B cell (primary cell): ENCODE measurements at regions not wholly inside any gene's neighbourhood (a gene's known extent, or its start where the extent isn't known, plus 50 kb on each side); places are given as distances from the start of the nearest gene placed in this dataset.
"Not testable (repeated sequence)": the region's sequence is repeated elsewhere in the genome, so short reads cannot be mapped to it uniquely, and the experiment has no call there.

Experiments used
- ATAC-seq: fragments of 200-7000 bp; cut with Tn5 transposase; one replicate; pipeline ENCODE4 v1.10.0; 2021; ENCODE audit warnings: low read depth, mild to moderate bottlenecking, moderate number of reproducible peaks, moderate library complexity
- CTCF ChIA-PET: fragments of 350-600 bp; sonication (Branson Sonifier 250); formaldehyde crosslinking; loops from one replicate; lab custom pipeline; 2021; ENCODE audit warnings: antibody characterized with exemption, inconsistent platforms; lab: Charles Lee
- POLR2A ChIA-PET: fragments of 350-600 bp; sonication (Branson Sonifier 250); formaldehyde crosslinking; loops from one replicate; lab custom pipeline; 2021; ENCODE audit warnings: antibody characterized with exemption; lab: Charles Lee
- DNase-seq: peaks from one replicate; pipeline ENCODE4 v3.0.0; 2013
- H2AFZ ChIP-seq: 2 replicates; pipeline ENCODE4 v1.6.1; 2012; ENCODE audit warnings: mild to moderate bottlenecking, low read depth, low read length; ENCODE audit not compliant: insufficient read depth, poor library complexity, severe bottlenecking
- H3K27ac ChIP-seq, 2 donors: 1 replicate in 1 of 2; 2 replicates in 1 of 2; pipeline ENCODE4 v1.5.1; 2012 to 2013; ENCODE audit warnings: low read length in 2 of 2, mild to moderate bottlenecking in 2 of 2, moderate library complexity in 1 of 2
- H3K27me3 ChIP-seq, 4 experiments: fragments of 200-600 bp in 1 of 4; sonication (generic) in 1 of 4; replicated peaks in 1 of 4; 1 replicate in 2 of 4; 2 replicates in 2 of 4; pipeline versions ENCODE4 v1.6.1 to v1.7.0; 2013 to 2016; ENCODE audit warnings: low read length in 3 of 4, mild to moderate bottlenecking in 2 of 4, mixed read lengths in 1 of 4, moderate library complexity in 1 of 4; ENCODE audit not compliant: insufficient read depth in 4 of 4, control insufficient read depth in 3 of 4; ENCODE audit errors: control extremely low read depth in 1 of 4
- H3K36me3 ChIP-seq, 2 experiments: replicated peaks in 1 of 2; 1 replicate in 1 of 2; 2 replicates in 1 of 2; pipeline versions ENCODE4 v1.6.1 to v1.7.1; 2013; ENCODE audit warnings: low read length in 1 of 2; ENCODE audit not compliant: insufficient read depth in 2 of 2, control insufficient read depth in 1 of 2; ENCODE audit errors: control extremely low read depth in 1 of 2, extremely low read depth in 1 of 2
- H3K4me1 ChIP-seq, 2 donors: fragments of 200-600 bp in 1 of 2; sonication (generic) in 1 of 2; 1 replicate in 1 of 2; 2 replicates in 1 of 2; pipeline versions ENCODE4 v1.5.1 to v1.6.1; 2013 to 2017; ENCODE audit warnings: low read length in 2 of 2; ENCODE audit not compliant: control insufficient read depth in 2 of 2, insufficient read depth in 2 of 2
- H3K4me2 ChIP-seq: replicated peaks from 2 replicates; pipeline ENCODE3; 2012; ENCODE audit warnings: mild to moderate bottlenecking, low read depth, low read length; ENCODE audit not compliant: poor library complexity, severe bottlenecking
- H3K4me3 ChIP-seq, 5 experiments: fragments of 200-600 bp in 1 of 5; sonication (generic) in 1 of 5; 1 replicate in 3 of 5; 2 replicates in 2 of 5; pipeline versions ENCODE4 v1.5.1 to v1.7.0; 2011 to 2016; ENCODE audit warnings: low read length in 4 of 5, mild to moderate bottlenecking in 4 of 5, low read depth in 2 of 5, control low read depth in 1 of 5, moderate library complexity in 1 of 5; ENCODE audit not compliant: insufficient read depth in 1 of 5; ENCODE audit errors: control extremely low read depth in 1 of 5, extremely low read depth in 1 of 5
- H3K79me2 ChIP-seq: fragments of 200-600 bp; sonication (generic); one replicate; pipeline ENCODE4 v1.6.0; 2016; ENCODE audit warnings: low read length; ENCODE audit not compliant: control insufficient read depth, insufficient read depth
- H3K9ac ChIP-seq: fragments of 200-600 bp; sonication (generic); 2 replicates; pipeline ENCODE4 v1.6.1; 2017; ENCODE audit warnings: mild to moderate bottlenecking, low read length, moderate library complexity
- H3K9me3 ChIP-seq, 3 donors: one replicate each; pipeline versions ENCODE4 v1.6.1 to v1.7.1; 2013; ENCODE audit warnings: low read length in 2 of 3; ENCODE audit not compliant: control insufficient read depth in 2 of 3, insufficient read depth in 1 of 3; ENCODE audit errors: control extremely low read depth in 1 of 3
- H4K20me1 ChIP-seq: 2 replicates; pipeline ENCODE4 v1.6.0; 2012; ENCODE audit warnings: mild to moderate bottlenecking, low read length; ENCODE audit not compliant: insufficient read depth, control insufficient read depth, poor library complexity, severe bottlenecking
- H3K27ac Mint-ChIP-seq: one replicate; pipeline ENCODE4 v1.8.0; 2021; ENCODE audit warnings: mixed read lengths
- H3K27me3 Mint-ChIP-seq: one replicate; pipeline ENCODE4 v1.8.0; 2021; ENCODE audit warnings: mixed read lengths
- H3K4me1 Mint-ChIP-seq: one replicate; pipeline ENCODE4 v1.8.0; 2021; ENCODE audit warnings: mixed read lengths
- H3K4me3 Mint-ChIP-seq: one replicate; pipeline ENCODE4 v1.8.0; 2021; ENCODE audit warnings: mixed read lengths
- H3K9me3 Mint-ChIP-seq: one replicate; pipeline ENCODE4 v1.8.0; 2022; ENCODE audit warnings: mixed read lengths; ENCODE audit not compliant: insufficient read depth
- EZH2 ChIP-seq: IDR thresholded peaks from 2 replicates; pipeline ENCODE4 v1.6.1; 2012; ENCODE audit warnings: borderline replicate concordance, low read depth, mild to moderate bottlenecking, moderate library complexity, low read length; ENCODE audit not compliant: insufficient read depth, poor library complexity, severe bottlenecking
- WGBS: methylation state at CpG from one replicate; pipeline ENCODE4 v1.1.5; 2013; ENCODE audit warnings: missing lambda C conversion rate; ENCODE audit not compliant: insufficient coverage; 5-methylcytosine and 5-hydroxymethylcytosine counted together
- intact Hi-C: fragments of 100-400 bp; cut with micrococcal nuclease; formaldehyde crosslinking; loops from one replicate; pipeline ENCODE4 v1.10.0; 2022
- TF ChIP-seq, protein P1 (sequence below): fragments of 200-600 bp; IDR thresholded peaks from one replicate; pipeline ENCODE4 v1.8.0; 2022; ENCODE audit warnings: antibody characterized with exemption, mild to moderate bottlenecking

DNA sequence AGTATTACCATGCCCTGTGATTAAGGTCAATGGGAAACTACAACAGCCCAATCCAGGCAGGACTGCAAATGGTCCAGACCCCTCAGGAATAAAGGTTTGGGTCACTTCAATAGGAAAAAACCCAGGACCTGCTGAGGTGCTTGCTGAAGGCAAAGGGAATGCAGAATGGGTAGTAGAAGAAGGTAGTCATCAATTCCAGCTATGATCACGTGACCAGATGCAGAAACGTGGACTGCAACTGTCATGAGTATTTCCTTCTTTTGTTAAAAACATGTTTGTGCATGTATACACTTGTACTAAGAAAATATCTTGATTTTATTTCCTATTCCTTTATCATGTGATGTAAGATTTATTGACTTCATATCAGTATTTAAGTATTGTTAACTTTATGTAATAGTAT lies 319.6 kb upstream of the FGF16 start:
- H3K4me3 Mint-ChIP-seq, H3K9me3 ChIP-seq, ATAC-seq, H3K4me1 ChIP-seq, H3K36me3 ChIP-seq, H3K4me2 ChIP-seq, H3K4me1 Mint-ChIP-seq, POLR2A ChIA-PET, H3K9ac ChIP-seq, H3K79me2 ChIP-seq, H3K27ac ChIP-seq, H4K20me1 ChIP-seq, H3K27me3 Mint-ChIP-seq, H3K9me3 Mint-ChIP-seq, intact Hi-C loops, DNase-seq, H2AFZ ChIP-seq, CTCF ChIA-PET, H3K27me3 ChIP-seq, H3K27ac Mint-ChIP-seq, H3K4me3 ChIP-seq: not testable (repeated sequence)
- WGBS: no CpG with 5 or more reads among the region's 2 CpGs

DNA sequence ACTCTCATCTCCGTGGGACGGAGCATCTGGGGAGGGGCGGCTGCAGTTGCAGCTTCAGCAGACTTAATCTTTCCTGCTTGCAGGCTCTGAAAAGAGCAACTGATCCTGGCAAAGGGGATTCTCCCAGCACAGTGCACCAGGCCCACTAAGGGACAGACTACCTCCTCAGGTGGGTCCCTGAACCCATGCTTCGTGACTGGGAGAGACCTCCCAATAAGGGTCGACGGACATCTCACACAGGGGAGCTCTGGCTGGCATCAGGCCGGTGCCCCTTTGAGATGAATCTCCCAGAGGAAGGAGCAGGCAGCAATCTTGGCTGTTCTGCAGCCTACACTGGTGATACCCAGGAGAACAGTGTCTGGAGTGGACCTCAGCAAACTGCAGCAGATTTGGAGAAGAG lies 303.3 kb upstream of the FGF16 start:
- Histone ChIP-seq H3K36me3 (no peaks in the 10 kb centered on the region), H3K9me3 (peaks cover 0 to 3% (median 0%) of the 10 kb centered on the region in 3 donors), H3K79me2 (no peaks in the 10 kb centered on the region), H3K4me3 (no peak overlapping the region), H3K27ac (no peak overlapping the region), H3K9ac (no peak overlapping the region), H3K4me2 (no peak overlapping the region), H3K4me1 (no peaks in the 10 kb centered on the region), H3K27me3 (no peaks in the 10 kb centered on the region), H2AFZ (no peak overlapping the region), H4K20me1 (no peaks in the 10 kb centered on the region)
- Mint-ChIP-seq H3K4me3 (no peak overlapping the region), H3K4me1 (no peaks in the 10 kb centered on the region), H3K9me3 (peaks cover 3% of the 10 kb centered on the region), H3K27ac (no peak overlapping the region), H3K27me3 (no peaks in the 10 kb centered on the region)
- ATAC-seq (no peak), DNase-seq (no peak)
- POLR2A ChIA-PET: no interaction called here
- intact Hi-C loops: no loop called here
- TF ChIP-seq EZH2: no peak
- TF ChIP-seq, protein P1, sequence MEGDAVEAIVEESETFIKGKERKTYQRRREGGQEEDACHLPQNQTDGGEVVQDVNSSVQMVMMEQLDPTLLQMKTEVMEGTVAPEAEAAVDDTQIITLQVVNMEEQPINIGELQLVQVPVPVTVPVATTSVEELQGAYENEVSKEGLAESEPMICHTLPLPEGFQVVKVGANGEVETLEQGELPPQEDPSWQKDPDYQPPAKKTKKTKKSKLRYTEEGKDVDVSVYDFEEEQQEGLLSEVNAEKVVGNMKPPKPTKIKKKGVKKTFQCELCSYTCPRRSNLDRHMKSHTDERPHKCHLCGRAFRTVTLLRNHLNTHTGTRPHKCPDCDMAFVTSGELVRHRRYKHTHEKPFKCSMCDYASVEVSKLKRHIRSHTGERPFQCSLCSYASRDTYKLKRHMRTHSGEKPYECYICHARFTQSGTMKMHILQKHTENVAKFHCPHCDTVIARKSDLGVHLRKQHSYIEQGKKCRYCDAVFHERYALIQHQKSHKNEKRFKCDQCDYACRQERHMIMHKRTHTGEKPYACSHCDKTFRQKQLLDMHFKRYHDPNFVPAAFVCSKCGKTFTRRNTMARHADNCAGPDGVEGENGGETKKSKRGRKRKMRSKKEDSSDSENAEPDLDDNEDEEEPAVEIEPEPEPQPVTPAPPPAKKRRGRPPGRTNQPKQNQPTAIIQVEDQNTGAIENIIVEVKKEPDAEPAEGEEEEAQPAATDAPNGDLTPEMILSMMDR: no peak
- 97% methylated on average over 5 of the region's 7 CpGs for WGBS
- CTCF ChIA-PET: no interaction called here
